ENCODE measurements at regions not wholly inside any gene's neighbourhood (a gene's known extent, or its start where the extent isn't known, plus 50 kb on each side); places are given as distances from the start of the nearest gene placed in this dataset.

DNA sequence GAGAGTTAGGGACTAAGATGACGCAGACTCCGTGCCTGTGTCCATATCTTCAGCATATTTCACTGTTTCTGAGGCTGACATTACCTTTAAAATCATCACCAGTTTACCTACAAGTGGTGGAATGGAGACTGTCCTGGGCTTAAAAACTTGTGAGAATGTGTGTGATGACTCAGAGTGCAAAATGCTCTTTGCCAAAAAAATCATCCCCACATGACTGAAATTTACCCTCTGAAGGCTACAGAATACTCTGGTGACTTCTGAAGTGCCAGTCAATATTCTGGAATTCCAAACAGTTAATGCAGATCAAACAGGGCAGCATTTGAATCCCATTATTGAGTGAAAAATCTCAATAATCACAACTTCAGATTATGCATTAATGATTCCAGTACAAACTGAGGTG lies 901.4 kb downstream of the EFNB2 start:
- no peak for TF ChIP-seq TAF1 (IDR thresholded peaks at IDR 0.05; ENCODE audit: borderline replicate concordance, low read depth, low read length)
- no peak for TF ChIP-seq POLR2AphosphoS5 (IDR thresholded peaks at IDR 0.05; ENCODE audit: low read depth, low read length)
- TF ChIP-seq POLR2A (IDR thresholded peaks at IDR 0.05; ENCODE audit: low read depth, low read length), result no peak

All from GM12892 (cell line).